Gastrocnemius medialis (tissue), 4 donors: ENCODE measurements at regions not wholly inside any gene's neighbourhood (a gene's known extent, or its start where the extent isn't known, plus 50 kb on each side); places are given as distances from the start of the nearest gene placed in this dataset.

ENCODE experiments used
- ATAC-seq, 2 donors: fragments of 150-250 bp; one replicate each; pipeline ENCODE4 v1.9.1; 2016
- DNase-seq, 2 donors: peaks; one replicate each; pipeline ENCODE4 v3.0.0-alpha.2; 2019
- H3K27ac ChIP-seq, 4 donors: fragments of 200-600 bp; sonication (generic); 1 replicate in 1 of 4; 2 replicates in 3 of 4; pipeline ENCODE4 v1.5.1; 2016 to 2018; ENCODE audit warnings: mild to moderate bottlenecking in 2 of 4, moderate library complexity in 1 of 4
- H3K27me3 ChIP-seq, 3 donors: fragments of 200-600 bp; sonication (generic) in 2 of 3; 1 replicate in 1 of 3; 2 replicates in 2 of 3; pipeline versions ENCODE4 v1.5.1 to v1.6.0; 2016 to 2019; ENCODE audit warnings: mild to moderate bottlenecking in 1 of 3, moderate library complexity in 1 of 3
- H3K36me3 ChIP-seq, 2 donors: fragments of 200-600 bp; sonication (generic) in 1 of 2; one replicate each; pipeline ENCODE4 v1.5.1; 2017 to 2018
- H3K4me1 ChIP-seq, 2 donors: fragments of 200-600 bp; sonication (generic) in 1 of 2; one replicate each; pipeline ENCODE4 v1.5.1; 2016 to 2017; ENCODE audit warnings: mild to moderate bottlenecking in 2 of 2
- H3K4me3 ChIP-seq, 4 donors: fragments of 200-600 bp; sonication (generic) in 3 of 4; 1 replicate in 1 of 4; 2 replicates in 3 of 4; pipeline ENCODE4 v1.5.1; 2016 to 2019; ENCODE audit warnings: mild to moderate bottlenecking in 2 of 4
- H3K9me3 ChIP-seq, 3 donors: fragments of 200-600 bp; sonication (generic) in 2 of 3; 1 replicate in 1 of 3; 2 replicates in 2 of 3; pipeline ENCODE4 v1.5.1; 2016 to 2019
- CTCF ChIP-seq, 5 experiments: fragments of 450-650 bp in 3 of 5; fragments of 200-600 bp in 2 of 5; sonication (generic) in 2 of 5; IDR thresholded peaks in 4 of 5; conservative IDR thresholded peaks in 1 of 5; 1 replicate in 4 of 5; 2 replicates in 1 of 5; pipeline ENCODE4 v1.5.1; 2016 to 2019; ENCODE audit warnings: antibody characterized with exemption in 5 of 5, mild to moderate bottlenecking in 3 of 5, moderate library complexity in 3 of 5
- POLR2A ChIP-seq, 2 donors: fragments of 450-650 bp; IDR thresholded peaks; one replicate each; pipeline ENCODE4 v1.6.1; 2017; ENCODE audit warnings: antibody characterized with exemption in 2 of 2, mild to moderate bottlenecking in 2 of 2, moderate library complexity in 2 of 2
- in situ Hi-C, 4 donors: fragments of 200-750 bp; cut with MboI; loops; one replicate each; pipeline versions ENCODE4 v1.15.0 to v1.8.0; 2017; ENCODE audit warnings: low sequenced_read_pairs in 4 of 4
- intact Hi-C: fragments of 100-400 bp; cut with DNase I; formaldehyde crosslinking; loops from one replicate; pipeline ENCODE4 v1.15.1; 2023; ENCODE audit warnings: low total_unique reads

- in situ Hi-C loops = no loop called here
- H3K4me1 ChIP-seq = no peaks in the 10 kb centered on the region
- DNase-seq = no peak
- H3K4me3 ChIP-seq = no peak overlapping the region
- no peak for ATAC-seq
- no peaks in the 10 kb centered on the region for H3K9me3 ChIP-seq
- H3K27me3 ChIP-seq = no peaks in the 10 kb centered on the region
- H3K27ac ChIP-seq = no peak overlapping the region
- TF ChIP-seq CTCF (IDR thresholded peaks at IDR 0.05 in 4 of 5, conservative IDR thresholded peaks at IDR 0.05 in 1 of 5) (no peak), POLR2A (IDR thresholded peaks at IDR 0.05) (no peak)
- intact Hi-C loops = no loop called here
- H3K36me3 ChIP-seq = no peaks in the 10 kb centered on the region
Observed at GRCh38 chr12:65682112-65682511, 142.2 kb upstream of the HMGA2 start.

- TF ChIP-seq CTCF (IDR thresholded peaks at IDR 0.05 in 4 of 5, conservative IDR thresholded peaks at IDR 0.05 in 1 of 5) (no peak), POLR2A (IDR thresholded peaks at IDR 0.05) (no peak)
- in situ Hi-C loops = no loop called here
- H3K4me3 ChIP-seq = no peak overlapping the region
- no peaks in the 10 kb centered on the region for H3K9me3 ChIP-seq
- no peaks in the 10 kb centered on the region for H3K36me3 ChIP-seq
- H3K27me3 ChIP-seq = no peaks in the 10 kb centered on the region
- intact Hi-C loops = no loop called here
- H3K4me1 ChIP-seq = no peaks in the 10 kb centered on the region
- H3K27ac ChIP-seq = no peak overlapping the region
- ATAC-seq = no peak
- no peak for DNase-seq
Observed at GRCh38 chr12:65684906-65685305, 139.4 kb upstream of the HMGA2 start.

GRCh38 chr12:65685514-65685913 lies 138.8 kb upstream of the HMGA2 start:
- Histone ChIP-seq H3K9me3 (no peaks in the 10 kb centered on the region), H3K4me1 (no peaks in the 10 kb centered on the region), H3K4me3 (no peak overlapping the region), H3K36me3 (no peaks in the 10 kb centered on the region), H3K27ac (no peak overlapping the region), H3K27me3 (no peaks in the 10 kb centered on the region)
- ATAC-seq (no peak), DNase-seq (no peak)
- peak in 1 of 5 experiments; percentile 17 for TF ChIP-seq CTCF (IDR thresholded peaks at IDR 0.05 in 4 of 5, conservative IDR thresholded peaks at IDR 0.05 in 1 of 5)
- no peak for TF ChIP-seq POLR2A (IDR thresholded peaks at IDR 0.05)
- in situ Hi-C loops = no loop called here
- intact Hi-C loops = no loop called here

GRCh38 chr12:65689508-65689907 lies 134.8 kb upstream of the HMGA2 start:
- ATAC-seq = no peak
- H3K27me3 ChIP-seq = no peaks in the 10 kb centered on the region
- no peaks in the 10 kb centered on the region for H3K9me3 ChIP-seq
- H3K36me3 ChIP-seq = no peaks in the 10 kb centered on the region
- in situ Hi-C loops = no loop called here
- H3K4me3 ChIP-seq = no peak overlapping the region
- TF ChIP-seq CTCF (IDR thresholded peaks at IDR 0.05 in 4 of 5, conservative IDR thresholded peaks at IDR 0.05 in 1 of 5) (no peak), POLR2A (IDR thresholded peaks at IDR 0.05) (no peak)
- no peak for DNase-seq
- no peaks in the 10 kb centered on the region for H3K4me1 ChIP-seq
- intact Hi-C loops = no loop called here
- H3K27ac ChIP-seq = no peak overlapping the region

DNA sequence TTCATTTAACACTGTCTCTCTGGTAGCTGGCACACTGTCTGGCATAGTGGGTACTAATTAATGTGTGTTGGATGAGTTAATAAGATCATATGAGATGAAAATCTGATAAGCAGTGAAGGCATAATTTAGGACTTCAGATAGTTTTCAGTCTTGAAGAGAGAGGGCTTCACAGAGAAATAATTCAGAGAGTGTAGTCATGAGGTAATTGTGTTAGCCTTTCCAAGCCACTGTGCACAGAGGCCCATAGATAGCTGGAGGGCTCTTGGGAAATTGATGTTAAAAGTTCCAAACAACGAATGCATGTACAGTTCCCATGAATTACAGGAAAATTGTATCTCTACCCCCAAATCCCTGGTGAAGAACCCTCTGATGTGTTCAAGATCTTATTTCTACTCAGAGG lies 133.8 kb upstream of the HMGA2 start:
- ATAC-seq = no peak
- Histone ChIP-seq H3K9me3 (no peaks in the 10 kb centered on the region), H3K27me3 (no peaks in the 10 kb centered on the region), H3K4me3 (no peak overlapping the region), H3K36me3 (no peaks in the 10 kb centered on the region), H3K27ac (no peak overlapping the region), H3K4me1 (no peaks in the 10 kb centered on the region)
- TF ChIP-seq CTCF (IDR thresholded peaks at IDR 0.05 in 4 of 5, conservative IDR thresholded peaks at IDR 0.05 in 1 of 5) (no peak), POLR2A (IDR thresholded peaks at IDR 0.05) (no peak)
- intact Hi-C loops = no loop called here
- no peak for DNase-seq
- in situ Hi-C loops = no loop called here
